B cell (primary cell): ENCODE measurements at regions not wholly inside any gene's neighbourhood (a gene's known extent, or its start where the extent isn't known, plus 50 kb on each side); places are given as distances from the start of the nearest gene placed in this dataset.

Source experiments
- ATAC-seq: fragments of 200-7000 bp; cut with Tn5 transposase; one replicate; pipeline ENCODE4 v1.10.0; 2021; ENCODE audit warnings: low read depth, mild to moderate bottlenecking, moderate number of reproducible peaks, moderate library complexity
- CTCF ChIA-PET: fragments of 350-600 bp; sonication (Branson Sonifier 250); formaldehyde crosslinking; loops from one replicate; lab custom pipeline; 2021; ENCODE audit warnings: antibody characterized with exemption, inconsistent platforms; lab: Charles Lee
- POLR2A ChIA-PET: fragments of 350-600 bp; sonication (Branson Sonifier 250); formaldehyde crosslinking; loops from one replicate; lab custom pipeline; 2021; ENCODE audit warnings: antibody characterized with exemption; lab: Charles Lee
- DNase-seq: peaks from one replicate; pipeline ENCODE4 v3.0.0; 2013
- H2AFZ ChIP-seq: 2 replicates; pipeline ENCODE4 v1.6.1; 2012; ENCODE audit warnings: mild to moderate bottlenecking, low read depth, low read length; ENCODE audit not compliant: insufficient read depth, poor library complexity, severe bottlenecking
- H3K27ac ChIP-seq, 2 donors: 1 replicate in 1 of 2; 2 replicates in 1 of 2; pipeline ENCODE4 v1.5.1; 2012 to 2013; ENCODE audit warnings: low read length in 2 of 2, mild to moderate bottlenecking in 2 of 2, moderate library complexity in 1 of 2
- H3K27me3 ChIP-seq, 4 experiments: fragments of 200-600 bp in 1 of 4; sonication (generic) in 1 of 4; replicated peaks in 1 of 4; 1 replicate in 2 of 4; 2 replicates in 2 of 4; pipeline versions ENCODE4 v1.6.1 to v1.7.0; 2013 to 2016; ENCODE audit warnings: low read length in 3 of 4, mild to moderate bottlenecking in 2 of 4, mixed read lengths in 1 of 4, moderate library complexity in 1 of 4; ENCODE audit not compliant: insufficient read depth in 4 of 4, control insufficient read depth in 3 of 4; ENCODE audit errors: control extremely low read depth in 1 of 4
- H3K36me3 ChIP-seq, 2 experiments: replicated peaks in 1 of 2; 1 replicate in 1 of 2; 2 replicates in 1 of 2; pipeline versions ENCODE4 v1.6.1 to v1.7.1; 2013; ENCODE audit warnings: low read length in 1 of 2; ENCODE audit not compliant: insufficient read depth in 2 of 2, control insufficient read depth in 1 of 2; ENCODE audit errors: control extremely low read depth in 1 of 2, extremely low read depth in 1 of 2
- H3K4me1 ChIP-seq, 2 donors: fragments of 200-600 bp in 1 of 2; sonication (generic) in 1 of 2; 1 replicate in 1 of 2; 2 replicates in 1 of 2; pipeline versions ENCODE4 v1.5.1 to v1.6.1; 2013 to 2017; ENCODE audit warnings: low read length in 2 of 2; ENCODE audit not compliant: control insufficient read depth in 2 of 2, insufficient read depth in 2 of 2
- H3K4me2 ChIP-seq: replicated peaks from 2 replicates; pipeline ENCODE3; 2012; ENCODE audit warnings: mild to moderate bottlenecking, low read depth, low read length; ENCODE audit not compliant: poor library complexity, severe bottlenecking
- H3K4me3 ChIP-seq, 5 experiments: fragments of 200-600 bp in 1 of 5; sonication (generic) in 1 of 5; 1 replicate in 3 of 5; 2 replicates in 2 of 5; pipeline versions ENCODE4 v1.5.1 to v1.7.0; 2011 to 2016; ENCODE audit warnings: low read length in 4 of 5, mild to moderate bottlenecking in 4 of 5, low read depth in 2 of 5, control low read depth in 1 of 5, moderate library complexity in 1 of 5; ENCODE audit not compliant: insufficient read depth in 1 of 5; ENCODE audit errors: control extremely low read depth in 1 of 5, extremely low read depth in 1 of 5
- H3K79me2 ChIP-seq: fragments of 200-600 bp; sonication (generic); one replicate; pipeline ENCODE4 v1.6.0; 2016; ENCODE audit warnings: low read length; ENCODE audit not compliant: control insufficient read depth, insufficient read depth
- H3K9ac ChIP-seq: fragments of 200-600 bp; sonication (generic); 2 replicates; pipeline ENCODE4 v1.6.1; 2017; ENCODE audit warnings: mild to moderate bottlenecking, low read length, moderate library complexity
- H3K9me3 ChIP-seq, 3 donors: one replicate each; pipeline versions ENCODE4 v1.6.1 to v1.7.1; 2013; ENCODE audit warnings: low read length in 2 of 3; ENCODE audit not compliant: control insufficient read depth in 2 of 3, insufficient read depth in 1 of 3; ENCODE audit errors: control extremely low read depth in 1 of 3
- H4K20me1 ChIP-seq: 2 replicates; pipeline ENCODE4 v1.6.0; 2012; ENCODE audit warnings: mild to moderate bottlenecking, low read length; ENCODE audit not compliant: insufficient read depth, control insufficient read depth, poor library complexity, severe bottlenecking
- H3K27ac Mint-ChIP-seq: one replicate; pipeline ENCODE4 v1.8.0; 2021; ENCODE audit warnings: mixed read lengths
- H3K27me3 Mint-ChIP-seq: one replicate; pipeline ENCODE4 v1.8.0; 2021; ENCODE audit warnings: mixed read lengths
- H3K4me1 Mint-ChIP-seq: one replicate; pipeline ENCODE4 v1.8.0; 2021; ENCODE audit warnings: mixed read lengths
- H3K4me3 Mint-ChIP-seq: one replicate; pipeline ENCODE4 v1.8.0; 2021; ENCODE audit warnings: mixed read lengths
- H3K9me3 Mint-ChIP-seq: one replicate; pipeline ENCODE4 v1.8.0; 2022; ENCODE audit warnings: mixed read lengths; ENCODE audit not compliant: insufficient read depth
- EZH2 ChIP-seq: IDR thresholded peaks from 2 replicates; pipeline ENCODE4 v1.6.1; 2012; ENCODE audit warnings: borderline replicate concordance, low read depth, mild to moderate bottlenecking, moderate library complexity, low read length; ENCODE audit not compliant: insufficient read depth, poor library complexity, severe bottlenecking
- WGBS: methylation state at CpG from one replicate; pipeline ENCODE4 v1.1.5; 2013; ENCODE audit warnings: missing lambda C conversion rate; ENCODE audit not compliant: insufficient coverage; 5-methylcytosine and 5-hydroxymethylcytosine counted together
- intact Hi-C: fragments of 100-400 bp; cut with micrococcal nuclease; formaldehyde crosslinking; loops from one replicate; pipeline ENCODE4 v1.10.0; 2022
- TF ChIP-seq, protein P1 (sequence below): fragments of 200-600 bp; IDR thresholded peaks from one replicate; pipeline ENCODE4 v1.8.0; 2022; ENCODE audit warnings: antibody characterized with exemption, mild to moderate bottlenecking

GRCh38 chr3:22383285-22383684 lies 632.3 kb upstream of the ZNF385D start:
- CTCF ChIA-PET: no interaction called here
- DNase-seq: no peak
- no peaks in the 10 kb centered on the region for H3K9me3 Mint-ChIP-seq
- intact Hi-C loops: no loop called here
- no peak overlapping the region for H3K4me3 ChIP-seq
- no peaks in the 10 kb centered on the region for H3K9me3 ChIP-seq
- H3K79me2 ChIP-seq: no peaks in the 10 kb centered on the region
- H4K20me1 ChIP-seq: no peaks in the 10 kb centered on the region
- H3K4me1 Mint-ChIP-seq: no peaks in the 10 kb centered on the region
- POLR2A ChIA-PET: no interaction called here
- no peaks in the 10 kb centered on the region for H3K4me1 ChIP-seq
- no peaks in the 10 kb centered on the region for H3K36me3 ChIP-seq
- no peaks in the 10 kb centered on the region for H3K27me3 Mint-ChIP-seq
- no peak overlapping the region for H2AFZ ChIP-seq
- no peak overlapping the region for H3K4me3 Mint-ChIP-seq
- H3K27ac Mint-ChIP-seq: no peak overlapping the region
- no peak overlapping the region for H3K4me2 ChIP-seq
- no peaks in the 10 kb centered on the region for H3K27me3 ChIP-seq
- no peak overlapping the region for H3K27ac ChIP-seq
- no peak overlapping the region for H3K9ac ChIP-seq
- no peak for TF ChIP-seq EZH2
- TF ChIP-seq, protein P1, sequence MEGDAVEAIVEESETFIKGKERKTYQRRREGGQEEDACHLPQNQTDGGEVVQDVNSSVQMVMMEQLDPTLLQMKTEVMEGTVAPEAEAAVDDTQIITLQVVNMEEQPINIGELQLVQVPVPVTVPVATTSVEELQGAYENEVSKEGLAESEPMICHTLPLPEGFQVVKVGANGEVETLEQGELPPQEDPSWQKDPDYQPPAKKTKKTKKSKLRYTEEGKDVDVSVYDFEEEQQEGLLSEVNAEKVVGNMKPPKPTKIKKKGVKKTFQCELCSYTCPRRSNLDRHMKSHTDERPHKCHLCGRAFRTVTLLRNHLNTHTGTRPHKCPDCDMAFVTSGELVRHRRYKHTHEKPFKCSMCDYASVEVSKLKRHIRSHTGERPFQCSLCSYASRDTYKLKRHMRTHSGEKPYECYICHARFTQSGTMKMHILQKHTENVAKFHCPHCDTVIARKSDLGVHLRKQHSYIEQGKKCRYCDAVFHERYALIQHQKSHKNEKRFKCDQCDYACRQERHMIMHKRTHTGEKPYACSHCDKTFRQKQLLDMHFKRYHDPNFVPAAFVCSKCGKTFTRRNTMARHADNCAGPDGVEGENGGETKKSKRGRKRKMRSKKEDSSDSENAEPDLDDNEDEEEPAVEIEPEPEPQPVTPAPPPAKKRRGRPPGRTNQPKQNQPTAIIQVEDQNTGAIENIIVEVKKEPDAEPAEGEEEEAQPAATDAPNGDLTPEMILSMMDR: no peak
- ATAC-seq: no peak

- WGBS: 88% methylated on average over 1 of the region's 2 CpGs
- no peak overlapping the region for H3K4me2 ChIP-seq
- TF ChIP-seq, protein P1: no peak
- no peak for TF ChIP-seq EZH2
- Mint-ChIP-seq H3K27me3 (no peaks in the 10 kb centered on the region), H3K9me3 (no peaks in the 10 kb centered on the region), H3K4me1 (no peaks in the 10 kb centered on the region), H3K27ac (no peak overlapping the region), H3K4me3 (no peak overlapping the region)
- ChIA-PET POLR2A (no interaction called here), CTCF (no interaction called here)
- DNase-seq (no peak), ATAC-seq (no peak)
- H4K20me1 ChIP-seq: no peaks in the 10 kb centered on the region
- no peaks in the 10 kb centered on the region for H3K27me3 ChIP-seq
- intact Hi-C loops: no loop called here
- no peak overlapping the region for H3K9ac ChIP-seq
- H3K27ac ChIP-seq: no peak overlapping the region
- H2AFZ ChIP-seq: no peak overlapping the region
- H3K9me3 ChIP-seq: no peaks in the 10 kb centered on the region
- H3K79me2 ChIP-seq: no peaks in the 10 kb centered on the region
- no peaks in the 10 kb centered on the region for H3K36me3 ChIP-seq
- H3K4me3 ChIP-seq: no peak overlapping the region
- H3K4me1 ChIP-seq: no peaks in the 10 kb centered on the region
These were observed 635.1 kb upstream of the ZNF385D start for GRCh38 chr3:22386107-22386506.
